T follicular helper cell (primary cell): ENCODE measurements at regions not wholly inside any gene's neighbourhood (a gene's known extent, or its start where the extent isn't known, plus 50 kb on each side); places are given as distances from the start of the nearest gene placed in this dataset.
"Not testable (repeated sequence)": the region's sequence is repeated elsewhere in the genome, so short reads cannot be mapped to it uniquely, and the experiment has no call there.

Experiments
- DNase-seq: peaks from one replicate; pipeline ENCODE4 v3.0.0-alpha.2; 2020; ENCODE audit warnings: low read depth

GRCh38 chrX:1140236-1140681 lies 72.2 kb downstream of the CRLF2 start:
- DNase-seq = no peak

- no peak for DNase-seq
Measured at GRCh38 chrX:1139185-1139500, 73.3 kb downstream of the CRLF2 start.

GRCh38 chrX:1138476-1139184 lies 73.8 kb downstream of the CRLF2 start:
- DNase-seq = no peak

GRCh38 chrX:1137531-1137930 lies 74.9 kb downstream of the CRLF2 start:
- DNase-seq = no peak

- DNase-seq = not testable (repeated sequence)
Measured at GRCh38 chrX:1136582-1136981, 75.9 kb downstream of the CRLF2 start.

- DNase-seq = no peak
Measured at GRCh38 chrX:1134976-1135375, 77.5 kb downstream of the CRLF2 start.

GRCh38 chrX:1134156-1134555 lies 78.3 kb downstream of the CRLF2 start:
- no peak for DNase-seq

- no peak for DNase-seq
Measured at GRCh38 chrX:1126738-1127137, 85.7 kb downstream of the CRLF2 start.

GRCh38 chrX:1124531-1124930 lies 87.9 kb downstream of the CRLF2 start:
- no peak for DNase-seq

- DNase-seq = not testable (repeated sequence)
Measured at GRCh38 chrX:1122851-1123250, 89.6 kb downstream of the CRLF2 start.

GRCh38 chrX:1119275-1119674 lies 93.2 kb downstream of the CRLF2 start:
- no peak for DNase-seq

GRCh38 chrX:1118572-1119199 lies 93.8 kb downstream of the CRLF2 start:
- DNase-seq = no peak

GRCh38 chrX:1115411-1115810 lies 97.0 kb downstream of the CRLF2 start:
- DNase-seq = not testable (repeated sequence)

- no peak for DNase-seq
Measured at GRCh38 chrX:1112321-1112720, 100.1 kb downstream of the CRLF2 start.

GRCh38 chrX:1111601-1112300 lies 100.7 kb downstream of the CRLF2 start:
- DNase-seq = no peak

- DNase-seq = no peak
Measured at GRCh38 chrX:1109580-1110119, 102.8 kb downstream of the CRLF2 start.

- no peak for DNase-seq
Measured at GRCh38 chrX:1108501-1109445, 103.7 kb downstream of the CRLF2 start.

GRCh38 chrX:1106478-1107210 lies 105.8 kb downstream of the CRLF2 start:
- DNase-seq = no peak

GRCh38 chrX:1105671-1106419 lies 106.6 kb downstream of the CRLF2 start:
- DNase-seq = no peak

- DNase-seq = not testable (repeated sequence)
Measured at GRCh38 chrX:1105031-1105430, 107.4 kb downstream of the CRLF2 start.
